ENCODE measurements at regions not wholly inside any gene's neighbourhood (a gene's known extent, or its start where the extent isn't known, plus 50 kb on each side); places are given as distances from the start of the nearest gene placed in this dataset.
"Not testable (repeated sequence)": the region's sequence is repeated elsewhere in the genome, so short reads cannot be mapped to it uniquely, and the experiment has no call there.

DNA sequence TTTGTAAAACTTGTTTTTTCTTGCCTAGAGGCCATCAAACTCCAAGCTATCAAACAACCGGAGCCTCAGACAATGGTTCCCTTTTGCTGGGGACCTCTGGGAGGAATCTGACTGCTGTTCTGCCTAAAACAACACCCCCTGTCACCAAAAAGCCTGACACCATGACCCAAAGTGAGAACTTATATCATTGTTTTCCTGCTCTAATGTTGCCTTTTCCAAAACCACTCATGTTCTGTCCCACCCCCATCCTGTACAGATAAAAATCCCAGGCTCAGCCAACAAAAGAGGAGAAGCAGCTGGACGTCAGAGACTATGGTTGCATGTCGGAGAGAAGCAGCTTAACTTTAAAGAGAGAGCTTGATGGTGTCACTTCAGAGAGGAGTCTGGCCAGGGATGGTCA lies 327.2 kb upstream of the CXADR start:
- no peak for DNase-seq (ENCODE audit: low read depth)

DNA sequence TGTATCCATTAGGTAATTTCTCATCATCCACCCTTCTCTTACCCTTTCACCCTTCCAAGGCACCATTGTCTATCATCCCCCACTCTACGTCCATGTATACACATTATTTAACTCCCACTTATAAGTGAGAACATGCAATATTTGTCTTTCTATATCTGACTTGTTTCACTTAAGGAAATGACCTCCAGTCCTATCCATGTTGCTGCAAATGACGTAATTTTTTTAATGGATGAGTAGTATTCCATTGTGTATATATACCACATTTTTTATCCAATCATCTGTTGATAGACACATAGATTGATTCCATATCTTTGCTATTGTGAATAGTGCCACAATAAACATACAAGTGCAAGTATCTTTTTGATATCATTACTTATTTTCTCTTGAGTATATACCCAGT lies 322.9 kb upstream of the CXADR start:
- no peak for DNase-seq (ENCODE audit: low read depth)

DNA sequence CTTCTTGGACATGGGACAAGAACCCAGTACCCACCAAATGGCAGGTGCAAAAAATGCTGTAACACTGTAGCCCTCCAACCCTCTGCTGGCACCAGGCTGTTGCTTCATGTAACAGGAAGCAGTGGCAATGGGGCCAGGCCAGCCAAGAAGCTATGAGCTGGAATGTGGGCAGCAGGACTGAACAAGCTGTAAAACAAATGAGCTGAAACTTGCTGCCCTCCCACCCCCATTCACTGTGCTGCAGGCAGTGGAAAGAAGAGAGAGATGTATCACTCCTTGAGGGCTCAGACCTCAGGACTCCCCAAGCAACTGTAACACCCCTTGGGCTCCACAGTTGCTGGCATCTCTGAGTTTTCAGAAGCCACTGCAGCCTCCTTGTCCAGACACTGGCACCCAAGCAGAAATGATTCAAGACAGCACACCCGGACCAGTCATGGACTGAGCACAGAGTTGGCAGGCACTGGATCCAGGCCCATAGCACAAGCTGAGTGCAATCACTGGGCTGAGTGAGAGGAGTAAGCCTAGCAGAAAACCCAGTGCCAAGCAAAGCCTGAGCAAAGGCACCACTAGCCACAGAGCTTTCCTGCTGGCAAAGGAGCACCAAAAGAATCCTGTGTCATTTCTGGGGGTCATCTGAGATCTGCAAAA lies 321.4 kb upstream of the CXADR start:
- DNase-seq (ENCODE audit: low read depth), result no peak

DNA sequence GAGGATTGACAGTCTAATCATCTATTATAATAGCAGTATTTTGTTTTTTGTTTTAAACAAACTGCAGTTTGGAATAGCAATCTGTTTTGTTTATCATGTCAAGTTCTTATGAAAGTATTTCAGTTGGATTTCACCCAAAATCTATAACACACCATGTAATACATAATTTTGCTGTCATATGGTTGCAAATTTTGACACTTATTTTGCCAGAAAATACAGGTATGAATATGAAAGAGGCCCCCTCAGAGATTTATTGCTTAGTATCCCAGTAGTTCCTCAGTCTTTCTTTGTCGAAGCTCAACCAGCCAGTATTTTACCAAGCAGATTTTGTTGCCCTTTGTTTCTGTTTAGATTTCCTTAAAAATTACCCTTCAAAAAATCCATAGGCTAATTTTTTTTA lies 317.5 kb upstream of the CXADR start:
- no peak for DNase-seq (ENCODE audit: low read depth)

DNA sequence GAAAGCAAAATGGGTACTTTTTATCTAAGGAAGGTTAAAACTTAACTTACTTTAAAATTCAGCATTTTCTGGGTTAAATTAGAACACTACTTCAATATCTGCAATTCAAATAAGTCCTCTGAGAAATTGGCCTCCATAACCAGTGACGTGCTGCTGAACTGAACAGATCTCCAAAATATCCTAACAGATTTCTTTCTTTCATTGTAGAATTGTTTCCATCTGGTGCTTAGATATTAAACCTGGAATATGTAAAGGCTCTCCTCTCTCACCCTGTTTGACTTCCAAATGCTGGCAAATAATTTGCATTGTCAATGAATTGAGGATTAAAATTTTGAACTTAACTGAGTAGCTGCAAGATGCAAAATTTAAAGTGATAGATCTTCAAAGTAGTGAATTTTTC lies 316.9 kb upstream of the CXADR start:
- DNase-seq (ENCODE audit: low read depth), result no peak

DNA sequence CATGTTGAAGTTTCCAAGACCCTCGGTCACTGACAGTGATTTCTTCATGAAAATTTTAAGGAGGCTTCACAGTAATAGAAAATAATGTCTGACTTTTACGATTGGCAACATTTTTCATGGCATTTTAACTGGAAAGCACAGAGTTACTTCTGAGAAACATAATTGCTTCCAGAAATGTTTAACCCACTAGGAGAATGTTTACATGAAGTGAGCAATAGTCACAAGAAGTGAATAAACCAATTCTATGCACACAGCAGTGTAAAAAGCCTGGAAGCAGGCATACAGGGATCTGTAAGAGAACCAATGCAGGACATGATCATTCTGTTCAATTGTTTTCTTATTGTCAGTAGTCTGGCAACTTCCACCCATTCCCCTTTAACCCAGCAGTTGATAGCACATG lies 316.2 kb upstream of the CXADR start:
- DNase-seq (ENCODE audit: low read depth), result no peak

DNA sequence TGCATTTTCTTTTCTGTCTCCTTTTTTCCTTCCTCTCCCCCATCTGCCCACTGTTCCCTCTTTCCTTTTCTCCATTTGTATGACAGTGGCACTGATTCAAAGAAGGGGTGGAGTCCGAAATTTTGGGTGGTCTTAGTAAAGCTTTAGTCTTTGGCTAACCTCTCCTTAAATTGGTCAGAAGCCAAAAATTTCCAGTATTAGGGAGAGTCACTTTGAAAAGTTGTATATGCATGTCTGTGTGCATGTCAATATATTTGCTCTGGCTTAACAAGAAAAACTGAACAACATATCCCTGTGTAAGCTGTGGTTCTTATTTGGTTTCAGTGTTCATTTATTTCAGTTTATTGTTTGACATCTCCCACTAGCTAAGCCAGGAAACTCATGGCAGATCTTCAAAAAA lies 314.8 kb upstream of the CXADR start:
- no peak for DNase-seq (ENCODE audit: low read depth)

DNA sequence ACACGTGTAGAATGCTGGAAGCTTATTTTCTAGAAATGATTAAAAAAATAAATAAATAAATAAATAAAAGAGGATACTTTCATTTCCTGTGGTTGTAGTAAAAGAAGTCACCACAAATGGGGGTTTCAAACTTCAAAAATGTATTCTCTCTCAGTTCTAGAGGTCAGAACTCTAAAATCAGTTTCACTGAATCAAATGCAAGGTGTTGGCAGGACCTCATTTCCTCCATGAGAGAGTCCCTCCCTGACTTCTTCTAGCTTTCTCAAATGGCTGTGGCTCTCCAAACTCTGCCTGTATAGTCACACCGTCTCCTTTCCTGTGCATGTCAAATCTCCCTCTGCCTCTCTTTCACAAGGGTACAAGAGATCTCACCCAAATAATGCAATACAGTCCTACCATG lies 312.6 kb upstream of the CXADR start:
- DNase-seq (ENCODE audit: low read depth), result no peak

DNA sequence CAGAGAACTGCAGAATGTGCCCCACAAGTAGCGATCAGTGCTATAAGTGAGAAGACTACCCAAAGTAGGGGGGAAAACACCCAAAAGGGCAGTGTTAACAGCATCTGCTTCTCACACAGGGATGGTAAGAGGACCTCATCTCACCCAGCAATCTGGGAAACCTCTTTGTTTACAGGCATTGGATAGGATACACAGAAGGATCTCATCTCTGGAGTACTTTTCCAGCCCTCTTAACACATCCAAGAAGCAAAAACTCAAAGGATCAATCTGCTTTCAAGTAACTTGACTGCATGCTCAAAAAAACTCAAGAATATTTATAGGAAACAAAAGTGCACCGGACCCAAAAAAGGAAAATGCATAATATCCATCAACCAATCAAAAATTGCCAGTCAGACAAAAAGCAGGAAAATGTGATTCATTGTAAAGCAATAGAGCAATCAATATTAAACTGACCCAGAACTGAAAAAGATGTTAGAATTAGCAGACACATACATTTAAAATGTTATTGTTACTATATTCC lies 311.0 kb upstream of the CXADR start:
- DNase-seq (ENCODE audit: low read depth), result no peak

DNA sequence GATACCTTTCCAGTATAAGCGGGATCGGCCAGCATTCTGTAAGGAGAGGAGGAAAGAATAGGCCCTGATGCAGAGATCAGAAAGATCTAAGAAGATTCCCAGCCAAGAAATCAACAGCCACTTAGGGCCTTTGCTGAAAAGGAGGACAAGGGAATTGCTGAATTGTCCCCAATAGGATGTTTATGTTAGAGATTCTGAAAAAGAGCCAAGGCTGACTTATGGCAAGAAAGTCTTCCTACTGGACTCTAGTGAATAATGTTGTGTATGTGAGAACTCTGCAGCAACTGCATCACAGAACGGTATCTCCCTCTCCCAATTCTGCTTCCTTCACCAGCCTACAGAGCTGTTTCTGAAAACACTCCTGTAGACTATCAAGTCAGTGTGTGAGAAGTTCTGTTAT lies 298.0 kb upstream of the CXADR start:
- DNase-seq (ENCODE audit: low read depth), result no peak

DNA sequence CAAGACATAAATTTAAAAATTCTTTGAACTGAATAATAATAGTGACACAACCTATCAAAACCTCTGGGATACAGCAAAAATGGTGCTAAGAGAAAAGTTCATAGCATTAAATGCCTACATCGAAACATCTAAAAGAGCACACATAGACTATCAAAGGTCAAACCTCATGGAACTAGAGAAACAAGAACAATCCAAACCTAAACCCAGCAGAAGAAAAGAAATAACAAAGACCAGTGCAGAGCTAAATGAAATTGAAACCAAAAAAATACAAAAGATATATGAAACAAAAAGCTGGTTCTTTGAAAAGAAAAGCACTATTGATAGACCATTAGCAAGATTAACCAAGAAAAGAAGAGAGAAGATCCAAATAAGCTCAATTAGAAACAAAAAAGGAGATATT lies 293.8 kb upstream of the CXADR start:
- DNase-seq (ENCODE audit: low read depth), result not testable (repeated sequence)

DNA sequence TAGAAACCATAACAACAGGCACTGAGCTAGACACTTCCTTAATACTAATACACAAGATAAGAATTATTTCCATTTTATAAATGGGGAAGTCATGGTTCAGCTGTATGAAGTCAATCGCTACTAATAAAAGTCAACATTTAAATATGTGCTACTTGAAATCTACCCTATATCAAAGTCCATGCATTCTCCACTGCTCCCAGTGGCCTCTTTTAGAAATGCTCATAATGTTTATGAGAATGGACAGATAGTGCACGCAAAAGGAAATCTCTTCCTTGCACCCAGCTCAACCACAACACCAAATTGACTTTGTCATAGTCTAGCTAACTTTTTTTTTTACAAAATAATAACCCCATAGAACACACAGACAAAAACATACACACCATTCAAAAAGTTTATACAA lies 281.7 kb upstream of the CXADR start:
- DNase-seq (ENCODE audit: low read depth), result no peak

DNA sequence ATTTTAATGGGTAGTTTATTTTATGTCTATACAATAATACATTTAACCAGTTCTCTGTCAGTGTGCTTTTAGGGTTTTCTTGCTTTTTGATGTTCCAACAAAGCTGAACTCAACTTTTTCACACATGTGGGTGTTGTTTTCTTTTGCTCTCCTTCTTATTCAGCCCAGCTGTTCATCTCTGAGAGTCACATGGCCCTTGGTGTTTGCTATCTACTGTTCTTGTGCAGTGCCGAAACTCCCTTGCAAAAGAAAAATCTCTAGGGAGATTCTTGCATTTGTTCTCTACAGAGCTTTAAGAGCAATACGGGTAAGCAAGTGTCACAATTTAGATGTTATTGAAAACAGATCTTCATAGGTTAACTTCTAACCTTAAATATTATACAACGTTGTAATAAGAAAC lies 281.1 kb upstream of the CXADR start:
- no peak for DNase-seq (ENCODE audit: low read depth)

DNA sequence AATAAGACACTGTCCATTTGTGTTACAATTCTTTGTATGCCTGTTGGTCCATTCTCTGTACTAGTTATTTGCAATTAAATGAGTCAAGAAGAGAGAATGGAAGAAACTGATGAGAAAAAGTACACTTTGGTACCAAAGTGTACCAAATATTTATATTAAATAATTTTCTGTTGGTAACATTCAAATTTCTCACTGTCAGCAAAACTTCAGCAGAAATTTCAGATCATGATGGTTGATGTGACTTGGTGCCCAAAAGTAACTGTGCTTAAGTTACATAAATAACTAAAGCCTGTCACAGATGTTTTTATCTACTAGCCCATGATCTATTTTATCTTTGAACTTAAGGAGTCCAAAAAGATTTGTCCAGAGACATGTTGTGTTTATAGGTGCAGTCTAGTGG lies 274.4 kb upstream of the CXADR start:
- DNase-seq (ENCODE audit: low read depth), result no peak

DNA sequence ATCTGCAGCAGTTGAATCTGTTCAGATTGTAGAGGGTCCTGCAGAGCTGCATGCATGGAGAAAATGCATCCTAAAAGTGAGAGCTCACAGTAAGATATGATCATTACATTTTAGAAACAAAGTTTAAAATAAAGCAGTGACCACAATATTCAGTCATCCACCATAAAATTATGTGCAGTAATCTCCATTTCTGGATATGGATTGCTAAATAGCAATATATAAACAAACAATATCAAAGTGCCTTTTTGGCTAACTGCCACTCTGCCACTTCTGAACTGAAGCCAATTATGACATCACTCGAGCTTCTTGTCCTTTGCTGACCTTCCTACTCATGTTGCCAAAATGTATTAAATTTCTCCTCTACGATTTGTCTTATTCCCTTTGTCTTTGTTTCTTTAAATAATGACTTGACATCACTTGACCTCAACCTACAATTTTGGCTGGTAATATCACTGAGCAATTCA lies 262.0 kb upstream of the CXADR start:
- no peak for DNase-seq (ENCODE audit: low read depth)

DNA sequence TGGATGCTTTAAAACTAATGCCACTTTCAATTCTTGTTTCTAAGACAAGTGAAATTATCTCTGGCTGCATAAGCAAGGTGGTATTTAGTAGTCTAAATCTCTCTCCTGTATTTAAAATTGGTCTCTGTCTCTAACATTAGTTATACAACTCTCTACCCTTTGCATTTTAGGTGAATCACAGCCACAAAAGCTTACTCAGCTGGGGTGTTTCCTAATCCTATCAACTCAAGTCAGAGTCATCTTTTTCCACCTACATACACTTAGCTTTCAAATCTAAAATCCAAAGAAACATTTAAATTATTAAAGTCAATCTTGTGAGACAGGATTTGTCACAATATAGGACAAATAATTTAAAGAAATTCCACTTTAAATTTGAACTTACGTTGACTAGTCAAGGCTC lies 255.1 kb upstream of the CXADR start:
- DNase-seq (ENCODE audit: low read depth), result no peak

DNA sequence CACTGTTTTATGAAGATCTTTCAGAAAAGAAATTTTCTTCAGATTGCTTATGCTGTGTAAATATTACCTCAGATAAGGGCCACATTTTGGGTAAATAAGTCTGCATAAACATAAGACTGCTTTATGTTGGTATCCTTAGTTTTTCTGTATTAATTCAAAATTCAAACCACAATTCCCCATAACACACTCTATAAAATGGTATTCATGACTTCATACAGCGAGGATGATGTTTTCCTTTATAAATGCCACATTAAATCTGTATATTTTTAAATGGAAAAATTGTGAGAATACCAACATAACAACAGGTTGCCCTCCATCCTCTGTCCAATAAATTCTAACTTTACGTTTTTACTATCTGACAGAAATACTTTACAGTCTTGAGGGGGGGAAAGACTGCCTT lies 248.7 kb upstream of the CXADR start:
- DNase-seq (ENCODE audit: low read depth), result no peak

DNA sequence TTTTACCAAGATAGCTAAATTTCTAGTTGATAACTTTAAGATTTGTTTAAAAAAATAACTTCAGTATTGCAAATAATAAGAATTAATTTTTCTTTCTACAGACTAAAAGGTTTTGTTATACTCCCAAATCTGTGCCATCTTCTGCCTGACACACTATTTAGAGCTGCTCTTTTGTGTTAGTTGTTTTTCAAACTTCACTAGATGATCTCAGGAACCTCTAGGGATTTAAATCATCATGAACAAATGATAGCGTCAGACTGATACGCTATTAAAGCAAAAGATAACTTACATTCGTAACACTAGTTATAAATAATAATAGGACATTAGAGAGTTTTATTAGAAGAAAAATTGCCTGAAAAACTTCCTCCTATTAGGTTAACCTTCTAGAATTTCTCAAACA lies 243.1 kb upstream of the CXADR start:
- DNase-seq (ENCODE audit: low read depth), result no peak

DNA sequence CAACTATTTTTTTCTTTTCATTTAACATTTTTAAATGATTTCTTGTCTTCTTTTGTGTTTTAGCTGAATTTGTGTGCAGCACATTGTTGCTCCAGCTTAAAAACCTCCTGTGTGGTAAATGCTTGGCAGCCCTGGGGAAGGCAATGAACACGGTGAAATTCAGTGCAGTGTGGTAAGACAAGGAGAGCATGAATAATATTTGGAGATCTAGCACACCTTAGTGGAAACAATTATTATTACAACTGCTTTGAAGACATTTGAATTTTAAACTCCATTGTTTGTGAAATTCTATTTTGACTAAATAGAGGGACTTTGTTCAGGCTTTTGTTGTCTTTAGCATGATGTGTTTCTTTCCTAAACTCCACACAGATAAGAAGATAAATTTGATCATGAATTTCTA lies 242.6 kb upstream of the CXADR start:
- DNase-seq (ENCODE audit: low read depth), result no peak

DNA sequence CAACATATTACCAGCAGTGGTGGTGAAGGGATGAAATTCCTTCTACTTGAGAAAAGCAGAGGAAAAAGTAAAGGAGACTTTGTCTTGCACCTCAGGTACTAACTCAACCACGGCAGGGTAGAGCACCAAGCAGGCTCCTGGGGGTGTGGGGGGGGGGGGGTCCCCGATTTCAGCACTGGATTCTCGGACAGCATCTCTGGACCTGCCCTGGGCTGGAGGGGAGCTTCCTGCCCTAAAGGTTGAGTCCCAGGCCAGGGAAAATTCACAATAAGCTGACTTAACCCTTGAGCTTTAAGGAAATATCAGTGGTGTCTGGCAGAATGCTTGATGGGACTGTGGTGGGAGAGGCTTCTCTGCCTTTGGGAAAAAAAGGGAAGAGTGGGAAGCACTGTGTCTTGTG lies 233.2 kb upstream of the CXADR start:
- DNase-seq (ENCODE audit: low read depth), result no peak

DNA sequence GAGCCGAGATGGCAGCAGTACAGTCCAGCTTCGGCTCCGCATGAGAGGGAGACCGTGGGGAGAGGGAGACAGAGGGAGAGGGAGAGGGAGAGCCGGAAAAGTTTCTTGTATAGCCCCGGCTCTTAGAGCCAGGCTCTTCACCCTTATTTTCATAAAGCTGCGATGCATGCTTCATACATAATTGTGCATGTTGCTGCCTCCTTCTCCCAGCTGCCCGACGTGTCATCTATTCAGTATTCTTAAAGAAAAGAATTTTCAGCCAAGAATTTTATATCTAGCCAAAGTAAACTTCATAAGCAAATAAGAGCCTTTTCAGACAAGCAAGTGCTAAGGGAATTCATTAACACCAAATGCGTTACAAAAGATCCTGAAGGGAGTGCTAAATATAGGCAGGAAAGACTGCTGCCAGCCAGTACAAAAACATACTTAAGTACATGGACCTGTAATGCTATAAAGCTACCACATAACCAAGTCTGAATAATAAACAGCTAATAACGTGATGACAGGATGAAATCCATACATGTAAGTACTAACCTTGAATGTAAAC lies 219.8 kb upstream of the CXADR start:
- DNase-seq (ENCODE audit: low read depth), result not testable (repeated sequence)

DNA sequence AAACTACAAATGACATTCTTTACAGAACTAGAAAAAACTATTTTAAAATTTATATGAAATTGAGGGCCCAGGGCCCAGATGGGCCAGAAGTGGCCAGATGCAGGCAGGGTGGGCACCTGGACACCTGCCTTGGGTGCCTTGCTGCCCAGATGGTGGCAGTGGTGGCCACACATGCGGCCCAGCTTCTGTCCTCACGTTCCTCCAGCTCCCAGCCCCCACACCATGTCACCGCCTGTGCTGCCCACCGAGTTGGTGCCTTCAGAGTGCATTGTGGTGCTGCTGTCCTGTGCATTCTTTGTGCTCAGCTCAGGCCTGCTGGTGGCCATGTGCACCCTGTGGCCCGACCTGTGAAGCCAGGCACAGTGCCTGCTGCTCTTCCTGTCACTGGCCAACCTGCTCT lies 216.8 kb upstream of the CXADR start:
- no peak for DNase-seq (ENCODE audit: low read depth)

DNA sequence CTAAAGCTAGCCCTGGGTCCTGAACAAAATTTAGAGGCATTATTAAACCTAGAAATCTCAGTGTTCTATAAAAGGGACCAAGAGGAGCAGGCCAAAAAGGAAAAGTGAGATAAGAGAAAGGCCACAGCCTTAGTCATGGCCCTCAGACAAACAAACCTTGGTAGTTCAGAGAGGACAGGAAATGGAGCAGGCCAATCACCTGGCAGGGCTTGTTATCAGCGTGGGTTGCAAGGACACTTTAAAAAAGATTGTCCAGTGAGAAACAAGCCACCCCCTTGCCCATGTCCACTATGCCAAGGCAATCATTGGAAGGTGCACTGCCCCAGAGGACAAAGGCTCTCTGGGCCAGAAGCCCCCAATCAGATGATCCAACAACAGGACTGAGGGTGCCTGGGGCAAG lies 213.3 kb upstream of the CXADR start:
- not testable (repeated sequence) for DNase-seq (ENCODE audit: low read depth)

DNA sequence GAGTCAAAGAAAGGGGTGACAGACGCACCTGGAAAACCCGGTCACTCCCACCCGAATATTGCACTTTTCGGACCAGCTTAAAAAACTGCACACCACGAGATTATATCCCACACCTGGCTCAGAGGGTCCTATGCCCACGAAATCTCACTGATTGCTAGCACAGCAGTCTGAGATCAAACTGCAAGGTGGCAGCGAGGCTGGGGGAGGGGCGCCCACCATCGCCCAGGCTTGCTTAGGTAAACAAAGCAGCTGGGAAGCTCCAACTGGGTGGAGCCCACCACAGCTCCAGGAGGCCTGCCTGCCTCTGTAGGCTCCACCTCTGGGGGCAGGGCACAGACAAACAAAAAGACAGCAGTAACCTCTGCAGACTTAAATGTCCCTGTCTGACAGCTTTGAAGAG lies 185.1 kb upstream of the CXADR start:
- DNase-seq (ENCODE audit: low read depth), result not testable (repeated sequence)
